Natural killer cell (primary cell): ENCODE measurements at regions not wholly inside any gene's neighbourhood (a gene's known extent, or its start where the extent isn't known, plus 50 kb on each side); places are given as distances from the start of the nearest gene placed in this dataset.
"Not testable (repeated sequence)": the region's sequence is repeated elsewhere in the genome, so short reads cannot be mapped to it uniquely, and the experiment has no call there.

Experiments
- ATAC-seq, 3 donors: fragments of 150-1000 bp in 2 of 3; fragments of 200-7000 bp in 1 of 3; cut with Tn5 transposase; 1 replicate in 1 of 3; 2 replicates in 2 of 3; pipeline ENCODE4 v1.10.0; 2021; ENCODE audit warnings: mild to moderate bottlenecking in 2 of 3, moderate library complexity in 2 of 3
- DNase-seq, 2 donors: peaks; one replicate each; pipeline versions ENCODE4 v3.0.0 to v3.0.0-alpha.2; 2013 to 2021; ENCODE audit warnings: mixed read lengths in 1 of 2
- H3K27ac ChIP-seq: one replicate; pipeline ENCODE4 v1.5.1; 2013; ENCODE audit warnings: mild to moderate bottlenecking, low read length
- H3K27me3 ChIP-seq: one replicate; pipeline ENCODE4 v1.6.1; 2013; ENCODE audit warnings: low read length; ENCODE audit not compliant: control insufficient read depth, insufficient read depth
- H3K36me3 ChIP-seq: one replicate; pipeline ENCODE4 v1.6.1; 2013; ENCODE audit warnings: low read length; ENCODE audit not compliant: control insufficient read depth, insufficient read depth
- H3K4me1 ChIP-seq: one replicate; pipeline ENCODE4 v1.6.1; 2013; ENCODE audit warnings: low read length; ENCODE audit not compliant: control insufficient read depth, insufficient read depth
- H3K4me3 ChIP-seq: one replicate; pipeline ENCODE4 v1.5.1; 2013; ENCODE audit warnings: low read length
- H3K9me3 ChIP-seq: one replicate; pipeline ENCODE4 v1.6.1; 2013; ENCODE audit warnings: low read length; ENCODE audit not compliant: control insufficient read depth, insufficient read depth
- H3K27ac Mint-ChIP-seq, 2 donors: one replicate each; pipeline ENCODE4 v1.8.0; 2022; ENCODE audit warnings: mild to moderate bottlenecking in 2 of 2, mixed read lengths in 2 of 2, moderate library complexity in 1 of 2
- H3K27me3 Mint-ChIP-seq, 2 donors: one replicate each; pipeline ENCODE4 v1.8.0; 2022; ENCODE audit warnings: low read depth in 2 of 2, mixed read lengths in 2 of 2
- H3K36me3 Mint-ChIP-seq: one replicate; pipeline ENCODE4 v1.8.0; 2022; ENCODE audit warnings: mixed read lengths
- H3K4me1 Mint-ChIP-seq, 2 donors: one replicate each; pipeline ENCODE4 v1.8.0; 2022; ENCODE audit warnings: mixed read lengths in 2 of 2
- H3K4me3 Mint-ChIP-seq: one replicate; pipeline ENCODE4 v1.8.0; 2022; ENCODE audit warnings: mild to moderate bottlenecking, moderate library complexity, mixed read lengths
- H3K9me3 Mint-ChIP-seq, 2 donors: one replicate each; pipeline ENCODE4 v1.8.0; 2022; ENCODE audit warnings: mixed read lengths in 2 of 2
- CTCF ChIP-seq: fragments of 200-600 bp; IDR thresholded peaks from one replicate; pipeline ENCODE4 v1.8.0; 2022; ENCODE audit warnings: antibody characterized with exemption
- WGBS: methylation state at CpG from one replicate; pipeline ENCODE4 v1.1.7; 2013; ENCODE audit warnings: missing lambda C conversion rate; ENCODE audit not compliant: insufficient coverage; 5-methylcytosine and 5-hydroxymethylcytosine counted together
- intact Hi-C: fragments of 100-400 bp; cut with micrococcal nuclease; formaldehyde crosslinking; loops from one replicate; pipeline ENCODE4 v1.14.2; 2022

GRCh38 chr6:28791002-28791383 is 132.8 kb downstream of the TRIM27 start:
- no peak for ATAC-seq
- peaks cover 12% of the 10 kb centered on the region in 2 donors for H3K4me1 Mint-ChIP-seq
- 34% methylated on average over 5 of the region's 6 CpGs for WGBS
- H3K27ac Mint-ChIP-seq: no peak overlapping the region
- H3K4me3 ChIP-seq: no peak overlapping the region
- no peaks in the 10 kb centered on the region for H3K36me3 ChIP-seq
- peaks cover 25% of the 10 kb centered on the region for H3K9me3 ChIP-seq
- H3K27ac ChIP-seq: no peak overlapping the region
- no peak for TF ChIP-seq CTCF
- H3K4me3 Mint-ChIP-seq: no peak overlapping the region
- peaks cover 48% of the 10 kb centered on the region for H3K36me3 Mint-ChIP-seq
- no peaks in the 10 kb centered on the region for H3K4me1 ChIP-seq
- DNase-seq: no peak
- intact Hi-C loops: no loop called here
- peaks cover 63% of the 10 kb centered on the region for H3K27me3 ChIP-seq
- H3K27me3 Mint-ChIP-seq: peaks cover 77 to 87% of the 10 kb centered on the region in 2 donors
- H3K9me3 Mint-ChIP-seq: peaks cover 5 to 7% of the 10 kb centered on the region in 2 donors

GRCh38 chr6:28794175-28795002 is 129.4 kb downstream of the TRIM27 start:
- peaks cover 9 to 10% of the 10 kb centered on the region in 2 donors for H3K4me1 Mint-ChIP-seq
- no peak overlapping the region for H3K27ac Mint-ChIP-seq

GRCh38 chr6:28800647-28801046 is 123.1 kb downstream of the TRIM27 start:
- H3K9me3 Mint-ChIP-seq, DNase-seq, H3K4me3 Mint-ChIP-seq, H3K36me3 ChIP-seq, H3K4me1 ChIP-seq, H3K9me3 ChIP-seq, H3K4me3 ChIP-seq, H3K27ac ChIP-seq, intact Hi-C loops, H3K27ac Mint-ChIP-seq, ATAC-seq, H3K4me1 Mint-ChIP-seq: not testable (repeated sequence)
- peaks cover 37% of the 10 kb centered on the region for H3K27me3 ChIP-seq
- WGBS: 86% methylated on average over 4 of the region's 4 CpGs
- Mint-ChIP-seq H3K36me3 (peaks cover 32% of the 10 kb centered on the region), H3K27me3 (peaks cover 71 to 75% of the 10 kb centered on the region in 2 donors)

More at GRCh38 chr6:28794175-28795002, 129.4 kb downstream of the TRIM27 start:
- peaks cover 18% of the 10 kb centered on the region for H3K9me3 ChIP-seq
- no peak overlapping the region for H3K4me3 ChIP-seq
- no peak overlapping the region for H3K27ac ChIP-seq
- peaks cover 46% of the 10 kb centered on the region for H3K36me3 Mint-ChIP-seq
- no peak overlapping the region for H3K4me3 Mint-ChIP-seq
- H3K36me3 ChIP-seq: no peaks in the 10 kb centered on the region
- no peaks in the 10 kb centered on the region for H3K4me1 ChIP-seq
- ATAC-seq: no peak
- peaks cover 77 to 83% of the 10 kb centered on the region in 2 donors for H3K27me3 Mint-ChIP-seq
- intact Hi-C loops: no loop called here
- peaks cover 5 to 6% of the 10 kb centered on the region in 2 donors for H3K9me3 Mint-ChIP-seq
- H3K27me3 ChIP-seq: peaks cover 54% of the 10 kb centered on the region
- no peak for TF ChIP-seq CTCF
- 7% methylated on average over 35 of the region's 35 CpGs for whole genome bisulfite sequencing
- no peak for DNase-seq

- Histone ChIP-seq H3K36me3 (no peaks in the 10 kb centered on the region), H3K27me3 (peaks cover 33% of the 10 kb centered on the region), H3K27ac (no peak overlapping the region), H3K4me1 (no peaks in the 10 kb centered on the region), H3K9me3 (no peaks in the 10 kb centered on the region), H3K4me3 (no peak overlapping the region)
- Mint-ChIP-seq H3K27ac (no peak overlapping the region), H3K27me3 (peaks cover 59 to 73% of the 10 kb centered on the region in 2 donors), H3K4me3 (no peak overlapping the region), H3K4me1 (no peaks in the 10 kb centered on the region), H3K36me3 (peaks cover 18% of the 10 kb centered on the region), H3K9me3 (peaks cover 0 to 2% of the 10 kb centered on the region in 2 donors)
- TF ChIP-seq CTCF: no peak
- ATAC-seq: no peak
- intact Hi-C loops: no loop called here
- DNase-seq: no peak
- 39% methylated on average over 24 of the region's 25 CpGs for WGBS
These were observed 121.1 kb downstream of the TRIM27 start for GRCh38 chr6:28802417-28803336.
